HG02884 (cell line): ENCODE measurements at regions not wholly inside any gene's neighbourhood (a gene's known extent, or its start where the extent isn't known, plus 50 kb on each side); places are given as distances from the start of the nearest gene placed in this dataset.
"Not testable (repeated sequence)": the region's sequence is repeated elsewhere in the genome, so short reads cannot be mapped to it uniquely, and the experiment has no call there.

Source experiments
- ATAC-seq: cut with Tn5 transposase; IDR thresholded peaks from one replicate; pipeline ENCODE4 v1.9.1; 2021; ENCODE audit warnings: mild to moderate bottlenecking, moderate library complexity; ENCODE audit not compliant: unreplicated experiment

DNA sequence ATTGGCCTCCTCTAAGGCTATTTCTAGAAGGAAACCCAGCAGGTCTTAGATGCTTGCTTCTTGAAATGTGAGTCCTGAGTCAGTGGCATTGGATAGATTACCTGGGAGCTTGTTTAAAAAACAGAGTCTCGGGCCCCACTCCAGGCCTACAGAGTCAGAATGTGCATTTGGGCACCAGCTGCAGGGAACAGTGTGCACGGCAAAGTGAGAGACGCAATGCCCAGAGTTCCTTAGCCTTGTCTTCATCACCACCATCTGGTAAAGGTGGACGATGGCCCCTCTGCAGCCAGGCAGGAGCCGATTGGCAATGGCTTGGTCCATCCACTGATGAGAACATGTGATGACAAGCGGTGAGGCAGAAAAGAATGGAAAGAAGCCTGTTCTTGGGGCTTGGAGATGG is 102.1 kb upstream of the TSC22D1 start:
- ATAC-seq, result no peak

DNA sequence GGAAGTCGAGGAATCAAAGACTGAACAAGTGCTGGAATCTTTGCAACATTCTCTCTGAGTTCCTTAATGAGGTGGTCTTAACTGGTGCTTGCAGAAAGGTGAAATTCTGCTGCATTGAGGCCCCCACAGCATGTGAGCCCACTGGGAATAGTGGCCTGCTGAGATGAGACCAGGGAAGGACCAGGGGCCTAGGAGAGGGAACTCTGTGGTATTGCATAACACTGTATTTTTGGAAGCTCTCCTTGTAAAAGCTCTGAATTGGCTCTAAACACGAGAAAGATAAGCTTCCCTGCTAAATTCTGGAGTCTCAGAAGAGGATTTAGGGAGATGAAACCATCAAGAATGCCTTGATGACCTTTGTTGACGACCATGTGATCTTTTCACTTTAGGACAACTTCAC is 100.4 kb upstream of the TSC22D1 start:
- ATAC-seq, result no peak

DNA sequence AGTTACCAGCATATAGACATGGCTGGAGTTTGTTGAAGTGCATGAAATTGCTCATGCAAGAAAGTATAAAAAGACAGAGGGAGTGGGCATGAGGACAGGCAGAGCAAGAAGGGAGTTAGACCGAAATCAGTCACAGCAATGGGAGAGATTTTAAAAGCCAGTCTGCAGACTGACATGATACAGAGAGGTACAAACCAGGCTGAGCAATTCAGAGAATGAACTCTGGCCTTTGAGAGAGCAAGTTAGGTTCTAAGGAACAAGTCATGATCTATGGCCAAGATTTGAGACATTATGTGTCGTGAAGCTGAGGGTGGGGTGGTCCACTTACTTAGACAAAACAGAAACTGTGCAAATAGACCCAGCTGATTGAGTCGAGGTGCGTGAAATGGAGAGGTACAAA is 93.4 kb upstream of the TSC22D1 start:
- no peak for ATAC-seq

DNA sequence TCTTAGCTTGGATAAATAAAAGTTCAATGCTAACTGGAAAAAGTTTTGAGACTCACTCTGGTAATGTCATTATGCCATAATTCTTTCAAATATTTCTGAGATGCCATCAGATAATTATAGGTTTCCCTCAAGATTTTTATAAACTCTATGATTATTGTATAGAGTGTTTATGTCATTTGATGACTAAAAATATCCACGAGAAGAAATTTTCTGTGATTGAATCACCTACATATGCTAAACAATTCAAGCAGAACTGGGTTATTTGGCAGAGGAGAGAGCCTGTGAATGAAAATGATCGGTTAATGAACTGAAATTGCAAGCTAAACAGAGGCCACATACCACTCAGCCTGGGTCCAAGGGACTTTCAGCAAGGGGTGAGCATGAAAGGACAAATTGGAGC is 92.6 kb upstream of the TSC22D1 start:
- no peak for ATAC-seq

DNA sequence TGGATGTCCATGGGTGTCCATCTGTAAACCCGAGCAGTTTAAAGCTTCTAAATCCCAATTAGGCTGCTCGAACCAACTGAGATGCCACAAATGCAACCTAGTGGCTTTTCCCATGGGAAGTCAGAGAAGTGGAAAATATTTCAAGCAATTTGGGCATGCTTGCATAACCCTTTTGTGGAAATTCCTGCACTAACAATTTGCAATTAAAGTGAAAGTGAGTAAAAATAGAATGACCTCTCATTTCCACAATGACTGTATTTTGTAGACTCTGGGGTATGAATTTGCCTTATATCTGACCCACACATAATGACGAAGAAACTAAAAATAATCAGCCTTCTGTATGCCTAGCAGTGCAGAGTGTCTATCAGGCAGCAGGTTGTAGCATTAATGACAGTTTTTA is 91.8 kb upstream of the TSC22D1 start:
- peak; percentile 81 for ATAC-seq

DNA sequence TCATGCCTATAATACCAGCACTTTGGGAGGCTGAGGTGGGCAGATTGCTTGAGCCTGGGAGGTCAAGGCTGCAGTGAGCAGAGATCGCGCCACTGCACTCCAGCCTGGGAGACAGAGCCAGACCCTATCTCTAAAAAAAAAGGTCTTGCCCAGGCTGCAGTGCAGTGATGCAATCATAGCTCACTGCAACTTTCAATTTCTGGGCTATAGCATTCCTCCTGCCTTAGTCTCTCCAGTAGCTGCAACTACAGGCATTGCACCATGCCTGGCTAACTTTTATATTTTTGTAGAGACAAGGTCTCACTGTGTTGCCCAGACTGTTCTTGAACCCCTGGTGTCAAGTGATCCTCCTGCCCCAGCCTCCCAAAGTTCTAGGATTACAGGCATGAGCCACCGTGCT is 90.4 kb upstream of the TSC22D1 start:
- ATAC-seq, result not testable (repeated sequence)

DNA sequence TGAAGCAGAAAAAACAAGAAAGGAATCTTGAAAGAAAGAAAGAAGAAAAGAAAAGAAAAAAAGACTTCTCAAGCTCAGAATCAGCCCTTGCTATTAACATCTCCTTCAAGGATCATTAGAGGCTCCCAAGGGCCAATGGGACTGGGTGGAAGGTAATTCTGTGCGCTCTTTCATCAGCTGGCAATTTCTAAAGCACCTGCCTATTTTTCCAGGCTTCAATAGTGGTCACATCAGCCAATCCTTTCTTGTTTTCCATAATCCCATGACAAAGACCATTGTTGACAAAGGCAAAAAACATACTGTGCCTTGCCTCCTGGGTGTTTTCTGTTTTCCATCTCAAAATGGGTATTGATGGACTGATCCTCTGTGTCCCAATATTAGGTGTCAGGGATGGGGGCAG is 88.2 kb upstream of the TSC22D1 start:
- ATAC-seq, result no peak

DNA sequence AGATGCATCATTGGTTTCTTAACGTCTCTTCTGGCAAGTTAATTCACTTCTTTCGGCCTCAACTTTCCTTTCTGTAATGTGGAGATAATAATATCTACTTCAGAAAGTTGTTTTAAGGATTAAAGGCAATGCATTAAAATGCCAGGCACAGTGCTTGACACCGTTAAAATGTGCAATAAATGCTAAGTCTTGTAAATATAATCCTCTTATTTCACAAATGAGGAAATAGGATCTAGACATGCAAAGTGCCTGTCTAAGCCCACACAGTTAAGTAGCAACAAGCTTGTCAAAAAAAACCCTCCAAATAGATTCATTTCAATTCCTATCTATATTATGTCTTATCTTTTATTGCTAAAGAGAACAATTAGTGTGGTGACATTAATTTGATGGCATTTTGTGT is 86.4 kb upstream of the TSC22D1 start:
- no peak for ATAC-seq

DNA sequence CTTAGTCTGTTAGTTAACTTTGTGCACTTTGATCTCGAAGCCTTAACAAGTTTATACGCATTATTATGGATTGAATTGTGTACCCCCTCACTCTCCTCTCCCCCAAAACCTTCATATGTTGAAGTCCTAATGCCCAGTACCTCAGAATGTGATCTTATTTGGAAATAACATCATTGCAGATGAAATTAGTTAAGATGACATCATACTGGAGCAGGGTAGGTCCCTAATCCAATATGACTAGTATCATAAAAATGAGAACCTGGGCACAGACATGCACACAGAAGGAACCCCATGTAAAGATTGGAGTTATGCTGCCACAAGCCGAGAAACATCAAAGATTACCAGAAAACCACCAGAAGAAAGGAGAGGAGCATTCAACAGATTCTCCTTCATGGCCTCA is 85.8 kb upstream of the TSC22D1 start:
- no peak for ATAC-seq

DNA sequence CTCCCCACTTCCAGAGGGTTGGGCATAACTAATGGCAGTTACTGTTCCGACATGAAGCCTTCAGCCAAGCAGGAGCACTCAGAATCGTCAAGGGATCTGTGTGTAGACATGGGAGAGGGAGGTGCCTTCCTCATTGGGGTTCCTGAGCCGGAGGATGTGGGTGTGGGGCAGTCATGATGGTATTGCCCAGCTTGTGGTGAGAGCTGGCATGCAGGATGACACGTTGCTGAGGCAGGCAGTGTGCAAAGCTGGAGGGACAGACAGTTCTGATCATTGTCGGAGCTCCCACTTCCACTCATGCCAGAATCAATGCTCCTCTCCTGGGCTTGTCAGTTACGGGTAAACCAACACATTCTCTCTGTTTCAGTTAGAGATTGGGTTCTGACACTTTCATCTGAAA is 83.9 kb upstream of the TSC22D1 start:
- no peak for ATAC-seq

DNA sequence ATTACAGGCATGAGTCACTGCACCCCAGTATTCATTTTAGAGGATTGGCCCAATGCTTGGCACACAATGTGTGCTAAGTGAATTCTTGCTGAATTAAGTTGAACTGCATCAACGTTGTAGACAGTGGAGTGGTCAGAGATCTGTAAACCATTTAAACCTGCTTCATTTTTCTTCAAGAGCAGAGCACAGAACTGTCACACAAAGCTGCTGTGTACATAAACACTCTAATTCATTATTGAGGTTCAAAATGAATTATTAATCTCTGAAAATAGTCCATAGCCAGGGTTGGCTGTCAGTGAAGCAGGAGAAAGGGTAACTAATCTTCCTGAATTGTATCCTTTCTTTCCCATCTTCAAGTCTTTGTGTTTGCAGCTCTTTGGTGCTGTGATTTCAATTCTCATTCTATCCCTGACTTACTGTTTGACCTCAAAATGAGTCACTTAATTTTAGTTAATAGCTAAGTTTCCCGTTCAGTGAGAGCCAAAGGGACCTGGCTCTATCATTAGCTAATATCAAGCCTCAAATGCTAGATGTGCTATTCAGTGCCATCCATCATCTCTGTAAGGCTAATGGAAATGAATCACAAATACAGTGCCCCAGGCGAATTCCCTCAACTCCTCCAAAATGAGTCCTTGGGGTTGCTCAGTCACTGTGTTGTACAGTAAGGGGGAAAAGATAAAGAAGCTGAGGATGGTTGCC is 77.0 kb upstream of the TSC22D1 start:
- no peak for ATAC-seq

DNA sequence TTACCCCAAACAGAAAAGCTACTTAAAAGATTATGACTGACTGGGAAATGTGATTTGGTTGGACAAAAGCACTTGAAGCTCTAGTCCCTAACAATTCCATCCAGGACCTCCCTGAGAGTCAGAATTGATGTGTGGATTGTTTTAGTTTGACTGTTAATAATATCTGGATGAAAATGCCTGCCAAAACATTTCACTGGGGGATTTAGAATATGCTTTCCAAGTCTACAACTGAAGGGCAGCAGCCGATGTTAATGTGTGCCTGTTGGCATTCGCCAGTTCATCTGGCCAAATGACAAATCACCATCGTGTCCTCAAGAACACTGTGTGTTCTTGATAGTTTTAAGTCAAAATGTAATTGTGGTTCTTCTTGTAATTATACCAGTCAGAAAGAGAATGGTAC is 76.0 kb upstream of the TSC22D1 start:
- no peak for ATAC-seq

DNA sequence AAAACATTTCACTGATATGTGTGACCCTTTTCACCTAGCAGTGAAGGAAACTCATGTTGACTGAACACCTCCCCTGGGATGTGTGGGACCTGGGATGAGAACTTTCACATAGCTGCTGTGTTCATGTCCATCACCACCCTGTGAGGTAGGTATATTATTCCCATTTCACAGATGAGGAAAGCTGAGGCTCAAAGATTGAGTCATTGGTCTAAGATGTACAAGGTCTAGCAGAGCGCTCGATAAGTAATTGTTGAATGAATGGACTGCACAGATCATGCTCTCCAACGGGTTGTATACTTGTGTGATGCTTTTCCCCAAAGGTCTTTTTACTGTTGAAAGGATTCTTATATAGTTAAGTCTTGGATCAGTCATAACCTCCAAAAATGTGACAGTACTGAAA is 75.6 kb upstream of the TSC22D1 start:
- no peak for ATAC-seq

DNA sequence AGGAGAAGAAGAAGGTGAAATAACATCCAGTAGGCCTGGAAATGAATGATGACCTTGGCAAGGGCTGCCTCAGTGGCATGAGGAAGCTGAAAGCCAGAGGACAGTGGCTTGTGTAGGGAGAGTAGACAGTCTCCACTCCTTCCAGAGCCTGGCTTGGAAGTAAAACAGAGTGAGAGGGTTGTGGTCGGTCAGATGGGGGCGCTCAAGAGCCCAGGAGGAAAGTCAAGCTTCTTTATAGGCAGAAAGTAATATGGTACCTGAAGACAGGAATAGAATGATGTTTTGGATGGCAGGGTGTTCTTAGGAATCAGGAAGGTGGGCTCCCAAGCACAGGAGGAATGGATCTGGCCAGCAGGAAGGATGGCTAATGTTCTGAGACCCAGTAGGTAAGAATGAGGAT is 75.1 kb upstream of the TSC22D1 start:
- ATAC-seq, result no peak

DNA sequence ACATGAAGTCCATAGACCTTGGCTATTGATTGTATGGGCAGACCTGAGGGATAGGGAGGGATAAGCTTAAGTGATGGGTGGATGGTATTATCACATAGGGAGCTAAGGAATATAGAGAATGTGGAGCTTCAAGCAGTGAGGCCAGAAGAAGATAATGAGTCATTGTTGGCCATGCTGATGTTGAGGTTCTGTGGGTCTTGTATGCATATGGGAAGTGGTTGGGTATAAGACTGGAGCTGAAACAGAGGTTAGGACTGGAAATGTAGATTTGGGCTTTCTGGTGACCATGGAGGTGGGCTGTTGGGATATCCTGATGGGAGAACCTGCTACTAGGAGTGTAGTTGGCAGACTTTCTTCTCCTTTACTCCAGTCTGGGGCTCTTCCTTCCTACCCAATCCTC is 73.7 kb upstream of the TSC22D1 start:
- ATAC-seq, result no peak

DNA sequence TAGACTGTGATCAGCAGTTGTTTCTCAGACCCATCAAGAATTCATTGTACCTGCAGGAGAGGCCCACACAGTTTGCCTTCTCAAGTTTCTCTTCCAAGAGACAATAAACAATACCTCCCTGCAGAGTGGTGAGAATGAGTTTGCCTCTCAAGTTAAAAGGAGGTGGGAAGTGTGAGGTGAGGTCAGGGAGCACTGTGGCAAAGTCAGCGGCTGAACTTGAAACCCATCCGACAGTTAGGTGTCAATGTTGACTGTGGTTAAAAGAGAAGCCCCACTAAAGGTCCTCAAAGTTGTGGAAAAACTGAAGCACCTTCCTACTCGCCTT is 72.9 kb upstream of the TSC22D1 start:
- no peak for ATAC-seq

DNA sequence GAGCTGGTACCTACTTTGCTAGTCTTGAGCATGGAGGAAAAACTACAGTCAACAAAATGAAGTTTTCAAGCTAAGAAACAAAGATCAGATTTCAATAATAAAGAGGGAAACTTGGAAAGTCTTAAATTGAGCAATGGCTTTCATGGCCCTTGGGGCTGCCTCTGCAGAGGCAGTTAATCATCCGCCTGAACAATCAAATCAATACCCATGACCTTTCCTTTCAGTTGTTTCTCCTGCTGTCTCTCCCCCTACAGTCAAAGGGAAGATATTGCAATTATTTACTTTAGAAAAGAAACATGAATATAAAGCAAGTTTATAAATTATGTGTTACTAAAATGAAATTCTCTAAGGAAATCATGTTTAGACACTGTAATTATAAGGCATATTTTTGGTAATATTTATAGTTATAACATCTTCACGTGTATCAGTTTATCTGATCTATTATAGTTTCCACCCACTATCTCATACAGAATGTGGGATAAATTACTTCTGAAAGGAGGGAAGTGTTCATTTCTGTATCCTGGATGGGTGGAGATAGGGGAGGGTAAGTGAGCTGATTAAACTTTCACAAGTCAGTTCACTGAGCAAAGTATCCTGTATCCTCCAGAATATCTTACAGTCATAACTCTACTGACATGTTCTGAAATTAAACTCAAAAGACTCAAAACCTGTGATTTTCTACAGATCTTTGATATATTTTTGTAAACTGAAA is 72.4 kb upstream of the TSC22D1 start:
- no peak for ATAC-seq

DNA sequence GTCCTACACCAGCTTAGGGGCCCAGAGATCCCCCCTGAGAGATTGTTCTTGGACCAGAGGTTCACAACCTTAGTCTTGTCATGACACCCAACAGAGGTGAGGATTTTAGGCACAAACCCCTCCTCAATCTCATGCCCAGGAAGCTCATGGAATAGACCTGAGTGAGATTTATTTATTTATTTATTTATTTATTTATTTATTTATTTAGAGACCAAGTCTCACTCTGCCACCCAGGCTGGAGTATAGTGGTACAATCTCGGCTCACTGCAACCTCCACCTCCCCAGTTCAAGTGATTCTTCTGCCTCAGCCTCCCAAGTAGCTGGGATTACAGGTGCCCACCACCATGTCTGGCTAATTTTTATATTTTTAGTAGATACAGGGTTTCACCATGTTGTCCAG is 71.4 kb upstream of the TSC22D1 start:
- not testable (repeated sequence) for ATAC-seq

DNA sequence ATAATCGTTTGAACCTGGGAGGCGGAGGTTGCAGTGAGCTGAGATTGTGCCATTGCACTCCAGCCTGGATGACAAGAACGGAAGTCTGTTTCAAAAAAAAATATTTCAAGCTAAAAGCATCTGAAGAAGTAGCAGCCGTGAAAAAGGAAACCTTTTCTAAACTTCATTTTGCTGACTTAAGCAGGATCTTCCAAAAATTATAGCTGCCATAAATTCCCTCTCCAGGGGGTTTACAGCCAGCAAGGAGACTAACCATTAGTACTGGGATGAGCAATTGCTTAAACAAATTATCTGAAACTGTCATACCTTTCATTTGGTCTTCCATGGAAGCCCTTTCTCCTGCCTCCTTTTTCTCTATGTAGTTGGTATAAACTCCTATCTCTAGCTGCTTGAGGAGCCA is 69.9 kb upstream of the TSC22D1 start:
- no peak for ATAC-seq

DNA sequence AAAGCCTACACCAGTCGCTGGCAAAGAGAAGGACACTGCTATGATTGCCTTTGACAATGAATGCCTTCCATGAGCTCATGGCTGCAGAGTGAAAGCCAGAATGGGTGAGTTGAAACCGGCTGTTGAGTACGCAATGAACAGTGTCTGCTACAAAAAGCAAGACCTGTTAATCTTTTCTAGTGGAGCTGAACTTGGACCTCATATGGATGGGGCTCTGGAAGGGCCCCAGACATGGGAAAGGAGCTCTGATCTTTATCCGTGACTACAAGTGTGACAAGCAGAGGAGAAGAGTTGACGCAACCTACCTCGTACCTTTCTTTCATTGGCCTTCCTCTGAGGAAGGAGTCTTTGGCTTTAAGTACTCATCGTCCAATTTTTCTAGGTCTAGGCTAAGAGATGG is 67.1 kb upstream of the TSC22D1 start:
- ATAC-seq, result no peak

DNA sequence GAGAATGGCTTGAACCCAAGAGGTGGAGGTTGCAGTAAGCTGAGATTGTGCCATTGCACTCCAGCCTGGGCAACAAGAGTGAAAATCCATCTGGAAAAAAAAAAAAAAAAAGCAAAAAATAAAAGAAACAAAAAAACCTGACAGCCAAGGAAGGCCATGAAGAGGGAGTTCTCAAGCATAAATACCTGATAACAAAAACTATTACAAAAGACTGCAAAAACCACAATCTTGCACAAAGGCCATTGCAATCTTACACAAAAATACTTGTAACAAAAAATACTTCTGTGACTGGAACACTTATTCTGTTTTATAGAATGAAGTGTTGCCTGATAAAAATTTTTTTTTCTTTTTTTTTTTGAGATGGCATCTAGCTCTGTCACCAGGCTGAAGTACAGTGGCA is 61.5 kb upstream of the TSC22D1 start:
- no peak for ATAC-seq

DNA sequence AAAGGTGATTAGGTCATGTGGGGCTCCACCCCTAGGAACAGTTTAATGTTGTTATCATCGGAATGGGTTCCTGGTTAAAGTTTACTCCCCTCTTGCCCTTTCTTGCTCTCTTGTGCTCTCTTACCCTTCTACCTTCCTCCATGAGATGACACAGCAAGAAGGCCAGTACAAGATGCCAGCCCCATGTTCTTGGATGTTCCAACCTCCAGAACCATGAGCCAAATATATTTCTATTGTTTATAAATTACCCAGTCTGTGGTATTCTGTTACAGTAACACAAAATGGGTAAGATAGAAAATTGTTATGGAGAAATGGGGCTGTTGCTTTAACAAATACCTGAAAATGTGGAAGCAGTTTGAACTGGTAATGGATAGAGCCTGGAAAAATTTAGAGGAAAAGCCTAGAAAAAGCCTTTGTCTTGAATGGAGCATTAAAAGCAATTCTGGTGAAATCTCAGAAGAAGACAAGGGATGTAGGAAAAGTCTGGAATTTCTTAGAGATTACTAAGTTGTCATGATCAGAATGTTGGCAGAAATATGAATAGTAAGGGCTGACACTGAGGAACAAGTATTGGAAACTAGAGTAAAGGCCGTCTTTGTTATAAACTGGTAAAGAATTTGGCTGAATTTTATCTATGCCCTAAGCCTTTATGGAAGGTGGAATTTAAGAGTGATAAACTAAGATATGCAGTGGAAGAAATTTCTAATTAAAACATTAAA is 53.5 kb upstream of the TSC22D1 start:
- no peak for ATAC-seq
